Neural cell (in vitro differentiated cells): ENCODE measurements at regions not wholly inside any gene's neighbourhood (a gene's known extent, or its start where the extent isn't known, plus 50 kb on each side); places are given as distances from the start of the nearest gene placed in this dataset.
"Not testable (repeated sequence)": the region's sequence is repeated elsewhere in the genome, so short reads cannot be mapped to it uniquely, and the experiment has no call there.

Experiments
- H2AFZ ChIP-seq: fragments of 200-600, 300-800 bp; sonication (generic), shearing (Covaris generic); 2 replicates; pipeline ENCODE4 v1.6.0; 2014; ENCODE audit warnings: low read depth, mild to moderate bottlenecking, antibody characterized with exemption, low read length, moderate library complexity
- H3F3A ChIP-seq: fragments of 200-600 bp; shearing (Covaris generic); 2 replicates; pipeline ENCODE4 v1.6.1; 2016; ENCODE audit warnings: mild to moderate bottlenecking, moderate library complexity, mixed read lengths, antibody characterized with exemption, low read length; ENCODE audit not compliant: insufficient read depth, poor library complexity, severe bottlenecking
- H3K27ac ChIP-seq: fragments of 200-600, 300-800 bp; sonication (generic), shearing (Covaris generic); 2 replicates; pipeline ENCODE4 v1.5.1; 2014; ENCODE audit warnings: mild to moderate bottlenecking, low read length, moderate library complexity
- H3K27me3 ChIP-seq: fragments of 300-800, 200-600 bp; sonication (generic), shearing (Covaris generic); 2 replicates; pipeline ENCODE4 v1.6.0; 2014; ENCODE audit warnings: mild to moderate bottlenecking, low read depth, low read length, moderate library complexity; ENCODE audit not compliant: insufficient read depth
- H3K36me3 ChIP-seq: fragments of 300-800, 200-600 bp; sonication (generic), shearing (Covaris generic); 2 replicates; pipeline ENCODE4 v1.5.1; 2014; ENCODE audit warnings: mild to moderate bottlenecking, antibody characterized with exemption, low read length, moderate library complexity; ENCODE audit not compliant: insufficient read depth
- H3K4me2 ChIP-seq: fragments of 300-800, 200-600 bp; sonication (generic), shearing (Covaris generic); 2 replicates; pipeline ENCODE4 v1.6.0; 2014; ENCODE audit warnings: mild to moderate bottlenecking, low read length
- H3K4me3 ChIP-seq: fragments of 300-800, 200-600 bp; sonication (generic), shearing (Covaris generic); 2 replicates; pipeline ENCODE4 v1.5.1; 2014; ENCODE audit warnings: mild to moderate bottlenecking, low read length, moderate library complexity
- H3K79me2 ChIP-seq: fragments of 200-600 bp; shearing (Covaris generic); replicated peaks from 2 replicates; pipeline ENCODE4 v1.6.0; 2014; ENCODE audit warnings: mild to moderate bottlenecking, low read length, moderate library complexity; ENCODE audit not compliant: insufficient read depth
- H3K9ac ChIP-seq: fragments of 300-800, 200-600 bp; sonication (generic), shearing (Covaris generic); 2 replicates; pipeline ENCODE4 v1.6.1; 2016; ENCODE audit warnings: mild to moderate bottlenecking, low read length, mixed read lengths
- H3K9me2 ChIP-seq: fragments of 200-600 bp; shearing (Covaris generic); 2 replicates; pipeline ENCODE4 v1.6.1; 2016; ENCODE audit warnings: mild to moderate bottlenecking, low read length, mixed read lengths; ENCODE audit not compliant: insufficient read depth
- H3K9me3 ChIP-seq: fragments of 200-600, 300-800 bp; sonication (generic), shearing (Covaris generic); 2 replicates; pipeline ENCODE4 v1.6.1; 2016; ENCODE audit warnings: mild to moderate bottlenecking, mixed run types, low read length, moderate library complexity, mixed read lengths
- H4K20me1 ChIP-seq: fragments of 200-600 bp; shearing (Covaris generic); 2 replicates; pipeline ENCODE4 v1.6.1; 2016; ENCODE audit warnings: mild to moderate bottlenecking, mixed run types; ENCODE audit not compliant: insufficient read depth
- CTCF ChIP-seq: fragments of 450-650 bp; IDR thresholded peaks from 2 replicates; pipeline ENCODE4 v1.5.1; 2014; ENCODE audit warnings: antibody characterized with exemption, mild to moderate bottlenecking, moderate library complexity; ENCODE audit not compliant: poor library complexity, severe bottlenecking
- EP300 ChIP-seq: fragments of 450-650 bp; conservative IDR thresholded peaks from 2 replicates; pipeline ENCODE4 v1.6.1; 2014; ENCODE audit warnings: antibody characterized with exemption, mild to moderate bottlenecking, moderate library complexity; ENCODE audit not compliant: poor library complexity, severe bottlenecking
- EZH2 ChIP-seq: fragments of 200-600, 300-800 bp; shearing (Covaris generic), sonication (generic); IDR thresholded peaks from 2 replicates; pipeline ENCODE4 v1.6.1; 2014; ENCODE audit warnings: antibody characterized with exemption, low read length, borderline replicate concordance, mild to moderate bottlenecking; ENCODE audit not compliant: insufficient read depth, poor library complexity, severe bottlenecking
- MXI1 ChIP-seq: fragments of 450-650 bp; conservative IDR thresholded peaks from 2 replicates; pipeline ENCODE4 v1.6.1; 2014; ENCODE audit warnings: antibody characterized with exemption, mild to moderate bottlenecking; ENCODE audit not compliant: poor library complexity, severe bottlenecking
- POLR2AphosphoS5 ChIP-seq: IDR thresholded peaks from 2 replicates; pipeline ENCODE4 v1.6.1; 2012
- RAD21 ChIP-seq: fragments of 450-650 bp; conservative IDR thresholded peaks from 2 replicates; pipeline ENCODE4 v1.6.1; 2014; ENCODE audit warnings: antibody characterized with exemption, mild to moderate bottlenecking, moderate library complexity
- REST ChIP-seq: IDR thresholded peaks from 2 replicates; pipeline ENCODE4 v1.6.1; 2012; ENCODE audit warnings: borderline replicate concordance
- SMC3 ChIP-seq: fragments of 450-650 bp; conservative IDR thresholded peaks from 2 replicates; pipeline ENCODE4 v1.6.1; 2014; ENCODE audit warnings: antibody characterized with exemption, mild to moderate bottlenecking, moderate library complexity; ENCODE audit not compliant: poor library complexity
- TAF1 ChIP-seq: IDR thresholded peaks from 2 replicates; pipeline ENCODE4 v1.6.1; 2012; ENCODE audit warnings: low read depth

GRCh38 chr2:187689372-187689771 is 135.1 kb upstream of the TFPI start:
- peaks cover 5% of the 10 kb centered on the region for H3F3A ChIP-seq
- no peak overlapping the region for H3K27ac ChIP-seq
- no peak overlapping the region for H3K9ac ChIP-seq
- no peaks in the 10 kb centered on the region for H3K9me3 ChIP-seq
- no peaks in the 10 kb centered on the region for H4K20me1 ChIP-seq
- TF ChIP-seq POLR2AphosphoS5 (no peak), MXI1 (no peak), TAF1 (no peak), EZH2 (no peak), RAD21 (no peak), SMC3 (no peak), EP300 (no peak), REST (no peak), CTCF (no peak)
- no peak overlapping the region for H2AFZ ChIP-seq
- H3K36me3 ChIP-seq, result no peaks in the 10 kb centered on the region
- no peak overlapping the region for H3K4me2 ChIP-seq
- no peaks in the 10 kb centered on the region for H3K27me3 ChIP-seq
- H3K4me3 ChIP-seq, result no peak overlapping the region
- H3K79me2 ChIP-seq, result no peaks in the 10 kb centered on the region
- H3K9me2 ChIP-seq, result no peaks in the 10 kb centered on the region

- no peaks in the 10 kb centered on the region for H4K20me1 ChIP-seq
- no peak overlapping the region for H3K27ac ChIP-seq
- H3K27me3 ChIP-seq, result no peaks in the 10 kb centered on the region
- no peak overlapping the region for H2AFZ ChIP-seq
- no peaks in the 10 kb centered on the region for H3K36me3 ChIP-seq
- H3K4me3 ChIP-seq, result no peak overlapping the region
- no peaks in the 10 kb centered on the region for H3F3A ChIP-seq
- no peaks in the 10 kb centered on the region for H3K9me2 ChIP-seq
- no peaks in the 10 kb centered on the region for H3K79me2 ChIP-seq
- H3K9ac ChIP-seq, result no peak overlapping the region
- H3K9me3 ChIP-seq, result no peaks in the 10 kb centered on the region
- TF ChIP-seq MXI1 (no peak), EZH2 (no peak), POLR2AphosphoS5 (no peak), SMC3 (no peak), REST (no peak), EP300 (no peak), CTCF (no peak), TAF1 (no peak), RAD21 (no peak)
- H3K4me2 ChIP-seq, result no peak overlapping the region
These were observed 139.7 kb upstream of the TFPI start for GRCh38 chr2:187693923-187694322.

- H3K27ac ChIP-seq, H3K4me2 ChIP-seq, H3K79me2 ChIP-seq, H2AFZ ChIP-seq, H3K4me3 ChIP-seq, H3F3A ChIP-seq, H3K9ac ChIP-seq, H4K20me1 ChIP-seq, H3K9me3 ChIP-seq, H3K9me2 ChIP-seq, H3K36me3 ChIP-seq, H3K27me3 ChIP-seq: not testable (repeated sequence)
These were observed 142.4 kb upstream of the TFPI start for GRCh38 chr2:187696644-187697043.
